GM19043 (cell line): ENCODE measurements at regions not wholly inside any gene's neighbourhood (a gene's known extent, or its start where the extent isn't known, plus 50 kb on each side); places are given as distances from the start of the nearest gene placed in this dataset.

Experiments
- ATAC-seq: cut with Tn5 transposase; IDR thresholded peaks from one replicate; pipeline ENCODE4 v1.9.1; 2021; ENCODE audit warnings: low read depth; ENCODE audit not compliant: unreplicated experiment

DNA sequence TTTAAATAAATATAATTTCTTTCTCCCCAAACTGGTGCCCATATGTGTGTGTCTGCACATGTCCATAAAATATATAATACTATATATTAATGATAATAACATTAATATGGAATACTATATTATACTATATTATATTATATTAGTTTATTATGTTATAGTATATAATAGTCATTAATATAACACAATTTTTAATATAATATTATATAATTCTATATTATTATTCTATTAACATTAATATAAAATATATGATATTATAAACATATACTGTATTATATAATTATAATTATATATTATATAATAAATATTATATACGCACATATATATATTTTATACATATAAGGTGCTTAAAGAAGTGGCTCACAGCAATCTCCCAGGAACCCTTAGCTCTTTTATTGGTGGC is 513.0 kb upstream of the CDH11 start:
- ATAC-seq = no peak

DNA sequence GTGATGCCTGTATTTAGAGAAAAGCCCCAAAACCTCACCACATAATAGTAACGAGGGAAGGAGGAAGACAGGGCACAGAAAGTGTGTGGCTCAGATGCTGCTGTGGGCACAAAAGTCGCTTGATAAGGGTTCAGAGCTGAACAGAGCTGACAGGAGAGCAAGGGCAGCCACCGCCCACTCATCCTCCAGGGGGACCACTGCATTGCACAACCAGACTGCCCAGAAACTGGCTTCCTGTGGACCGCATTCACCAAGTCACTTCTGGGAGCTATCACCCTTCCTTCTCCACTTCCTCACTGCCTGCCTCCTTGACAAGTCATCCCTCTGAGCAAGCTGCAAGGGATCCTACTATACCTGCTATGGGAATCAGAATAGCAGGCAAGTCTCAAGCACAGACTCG is 512.4 kb upstream of the CDH11 start:
- ATAC-seq = no peak

DNA sequence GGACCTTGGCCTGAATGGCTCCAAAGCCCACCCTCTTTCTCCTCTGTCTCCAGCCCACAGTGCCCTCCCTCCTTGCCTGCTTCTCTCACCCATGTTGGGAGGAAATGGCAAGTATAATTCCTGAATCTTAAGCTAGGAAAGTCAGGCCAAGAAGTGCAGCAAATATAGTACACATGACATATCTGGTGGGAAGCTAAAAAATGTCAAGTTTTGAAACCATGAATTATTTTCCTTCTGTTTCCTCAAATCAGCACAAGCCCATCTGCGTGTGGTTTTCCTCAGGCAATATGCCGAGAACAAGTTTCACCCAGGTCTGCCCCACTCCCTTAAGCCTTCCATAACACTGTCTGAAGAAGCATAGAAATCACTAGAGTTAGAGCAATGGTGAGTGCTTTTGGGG is 502.8 kb upstream of the CDH11 start:
- ATAC-seq = no peak

DNA sequence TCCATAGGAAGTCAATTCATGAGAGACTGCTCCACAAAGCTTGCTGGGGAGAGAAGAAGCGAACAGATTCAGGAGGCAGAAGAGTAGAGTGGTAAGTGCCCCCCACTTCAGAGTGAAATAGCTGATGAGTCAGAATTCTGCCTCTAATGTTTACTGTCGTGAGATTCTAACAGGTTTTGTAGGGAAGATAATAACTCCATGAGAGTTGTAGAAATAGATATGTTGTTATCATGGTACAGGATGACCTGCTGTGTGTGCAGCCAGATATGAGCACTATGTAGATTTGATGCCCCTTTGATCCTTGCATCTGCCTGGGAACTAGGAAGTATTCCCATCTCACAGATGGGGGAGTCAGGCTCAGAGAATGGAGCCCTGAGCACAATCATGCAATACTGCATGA is 502.4 kb upstream of the CDH11 start:
- no peak for ATAC-seq

DNA sequence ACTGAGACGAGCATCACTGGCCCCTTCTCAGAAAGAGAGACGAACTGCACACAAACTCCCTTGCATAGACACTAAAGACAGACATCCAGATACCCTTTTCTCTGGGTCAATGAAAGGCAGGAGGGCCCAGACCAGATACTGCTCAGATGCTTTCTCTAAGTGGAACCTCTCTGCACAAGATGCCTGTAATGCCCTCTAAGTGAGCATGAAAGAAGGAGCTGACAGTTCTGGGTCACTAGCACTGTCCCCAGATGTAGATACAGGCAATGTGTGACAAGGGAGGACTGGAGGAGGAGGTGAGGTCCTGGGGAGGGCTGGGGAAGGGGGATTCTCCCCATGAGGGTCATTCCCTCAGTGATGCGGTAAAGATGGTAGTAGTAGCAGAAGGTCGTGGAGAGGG is 501.0 kb upstream of the CDH11 start:
- no peak for ATAC-seq

DNA sequence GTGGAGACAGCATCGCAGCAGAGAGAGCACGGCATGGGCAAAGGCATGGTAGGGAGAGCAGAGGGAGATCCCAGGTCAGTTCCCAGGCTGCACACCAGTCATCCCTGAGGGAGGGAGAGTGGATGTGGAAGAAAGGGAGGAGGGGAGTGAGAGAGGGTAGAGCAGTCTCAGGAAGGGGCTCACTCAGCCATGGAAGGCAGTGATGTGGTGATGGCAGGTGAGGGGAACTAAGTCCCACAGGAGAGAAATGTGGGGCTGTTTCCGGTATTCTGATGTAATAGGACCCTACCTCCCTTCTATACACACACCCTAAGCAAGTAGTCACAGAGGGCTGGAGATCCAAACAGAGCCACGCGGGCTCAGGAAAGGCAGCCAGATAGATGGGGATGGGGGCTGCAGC is 500.3 kb upstream of the CDH11 start:
- ATAC-seq = no peak

DNA sequence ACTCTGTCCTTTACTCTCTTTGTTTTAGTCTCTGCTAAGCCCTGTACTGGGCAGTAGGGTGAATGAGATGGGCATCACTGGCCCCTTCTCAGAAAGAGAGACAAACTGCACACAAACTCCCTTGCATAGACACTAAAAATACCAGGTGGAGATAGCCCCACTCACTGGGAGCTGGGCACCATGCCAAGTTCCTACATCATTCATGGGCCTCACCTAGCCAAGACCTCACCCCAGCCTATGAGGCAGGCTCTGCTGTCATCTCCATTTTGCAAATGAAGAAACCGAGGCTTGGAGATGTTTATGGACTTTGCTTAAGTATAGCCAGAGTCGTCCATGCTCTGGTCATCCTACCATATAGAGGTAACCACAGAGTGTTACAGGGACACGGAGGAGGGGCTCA is 499.8 kb upstream of the CDH11 start:
- ATAC-seq = no peak

DNA sequence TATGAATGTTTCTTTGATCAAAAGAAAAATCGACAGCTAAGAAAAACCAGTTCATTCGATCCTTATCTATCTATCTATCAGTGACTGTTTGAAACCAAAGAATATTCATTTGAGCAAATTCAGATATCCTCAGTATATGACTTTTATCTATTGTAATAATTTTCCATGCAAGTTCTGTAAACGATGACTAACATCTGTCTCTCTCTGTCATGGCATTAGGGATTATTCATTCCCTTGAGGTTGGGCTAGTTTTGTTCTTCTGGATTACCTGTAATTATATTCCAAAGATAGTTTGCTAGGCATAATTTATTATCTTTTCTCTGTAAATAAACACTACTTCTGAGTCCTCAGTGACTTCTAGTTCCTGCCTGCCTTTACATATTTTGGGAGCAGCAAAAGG is 497.7 kb upstream of the CDH11 start:
- no peak for ATAC-seq

DNA sequence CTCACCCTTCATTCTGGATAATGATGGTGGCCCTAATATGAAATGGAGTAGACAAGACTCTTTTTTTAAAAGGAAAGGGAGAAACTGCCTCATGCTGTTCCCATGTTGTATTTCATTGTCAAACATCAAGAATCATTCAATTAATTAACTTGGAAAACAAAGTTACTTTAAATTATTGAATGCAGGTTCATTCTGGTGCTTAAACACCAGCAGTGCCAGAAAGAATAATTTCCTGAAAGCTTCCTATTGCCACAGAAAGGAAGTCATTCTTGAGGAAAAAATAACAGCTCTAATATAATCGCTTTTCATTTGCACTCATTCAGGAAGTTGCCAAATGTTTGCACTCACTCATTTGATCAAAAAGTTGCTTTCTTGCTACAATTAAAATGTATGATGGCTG is 497.1 kb upstream of the CDH11 start:
- ATAC-seq = no peak

DNA sequence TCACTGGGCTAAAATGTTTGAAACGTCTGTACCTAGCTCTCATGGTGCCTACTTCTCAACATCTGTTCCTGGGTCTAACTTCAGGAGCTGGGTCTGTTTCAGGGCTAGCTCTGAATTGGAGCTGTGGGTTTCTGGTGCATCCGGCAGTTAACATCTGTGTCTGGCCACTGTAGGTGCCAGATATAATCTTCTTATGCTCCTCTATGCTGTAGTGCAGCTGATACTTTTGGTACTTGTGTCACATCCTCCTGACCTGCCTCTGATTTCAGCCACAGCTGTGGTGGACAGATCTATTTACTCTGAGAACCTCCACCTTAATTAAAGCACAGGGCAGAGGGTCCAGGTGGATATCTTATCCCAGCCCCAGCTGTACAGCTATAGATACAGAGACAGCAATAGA is 496.5 kb upstream of the CDH11 start:
- no peak for ATAC-seq

DNA sequence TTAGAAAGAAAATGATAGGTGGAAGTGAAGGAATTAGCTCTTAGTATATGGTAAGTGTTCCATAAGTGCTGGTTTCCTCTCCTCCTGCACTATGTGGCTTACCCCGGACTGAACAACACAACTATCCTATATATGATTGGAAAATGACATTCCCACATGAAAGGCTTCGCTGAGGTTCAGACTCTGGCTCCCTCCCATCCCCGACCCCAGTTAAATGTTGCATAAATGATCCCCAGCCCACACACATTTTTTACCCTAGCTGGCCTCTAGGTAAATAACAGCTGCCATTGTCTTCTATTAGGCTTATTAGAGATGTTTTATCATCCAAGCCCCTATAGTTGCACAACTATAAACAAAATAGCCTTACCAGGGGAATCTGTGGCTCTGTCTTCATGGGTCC is 495.6 kb upstream of the CDH11 start:
- ATAC-seq = no peak

DNA sequence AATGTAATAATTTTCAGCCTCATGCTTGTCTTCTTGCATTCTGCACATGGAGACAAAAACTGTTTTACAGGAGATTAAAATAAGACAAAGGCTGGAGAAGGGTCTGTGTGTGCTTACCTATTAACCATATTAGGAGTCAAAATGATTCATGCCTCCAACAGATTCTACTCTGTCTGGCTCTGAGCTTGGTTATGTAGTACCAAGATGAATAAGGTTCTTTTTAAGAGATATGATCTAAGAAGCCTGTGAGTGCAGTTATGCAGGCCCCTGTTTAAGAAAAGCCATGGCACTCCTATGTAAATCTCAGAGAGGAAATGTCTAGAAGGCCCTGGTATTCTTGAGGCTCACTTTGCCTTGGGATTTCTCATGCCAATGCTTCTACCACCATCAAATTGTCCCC is 486.6 kb upstream of the CDH11 start:
- ATAC-seq = no peak

DNA sequence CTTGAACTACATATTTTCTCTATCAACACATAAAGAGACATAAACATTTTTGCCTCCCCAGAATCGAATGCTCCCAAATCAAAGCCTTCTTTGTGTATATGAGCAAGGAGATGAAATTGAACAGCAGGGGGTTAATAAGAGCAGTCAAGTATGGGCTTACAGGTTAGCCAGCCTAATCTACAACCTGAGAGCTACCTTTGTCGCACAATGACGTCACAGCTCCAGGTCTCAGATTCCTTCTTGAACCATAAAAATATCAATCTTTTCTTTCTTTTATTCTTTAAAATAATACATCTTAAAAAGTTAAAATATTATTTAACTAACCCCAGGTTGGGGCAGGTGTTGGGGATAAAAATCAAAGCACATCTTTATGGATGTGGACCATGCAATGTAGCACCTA is 482.9 kb upstream of the CDH11 start:
- no peak for ATAC-seq

DNA sequence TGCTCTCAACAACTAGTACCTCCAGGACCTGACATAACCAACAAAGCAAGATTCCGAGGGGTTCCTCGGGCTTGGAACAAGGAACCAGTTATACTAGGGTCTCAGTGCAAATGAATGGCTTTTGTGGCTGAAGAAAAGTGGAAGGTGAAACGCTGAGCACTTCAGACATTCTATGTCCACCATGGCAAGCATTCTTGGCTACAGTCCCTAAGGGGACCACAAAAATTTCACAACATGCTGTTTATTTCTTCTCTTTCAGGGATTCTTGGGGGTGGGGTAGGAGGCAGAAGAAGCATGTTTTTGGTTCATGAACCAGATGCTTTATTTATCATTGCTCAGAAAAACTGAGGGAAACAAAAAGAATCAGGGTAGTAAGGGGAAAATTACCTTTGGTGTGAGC is 479.9 kb upstream of the CDH11 start:
- ATAC-seq = no peak

DNA sequence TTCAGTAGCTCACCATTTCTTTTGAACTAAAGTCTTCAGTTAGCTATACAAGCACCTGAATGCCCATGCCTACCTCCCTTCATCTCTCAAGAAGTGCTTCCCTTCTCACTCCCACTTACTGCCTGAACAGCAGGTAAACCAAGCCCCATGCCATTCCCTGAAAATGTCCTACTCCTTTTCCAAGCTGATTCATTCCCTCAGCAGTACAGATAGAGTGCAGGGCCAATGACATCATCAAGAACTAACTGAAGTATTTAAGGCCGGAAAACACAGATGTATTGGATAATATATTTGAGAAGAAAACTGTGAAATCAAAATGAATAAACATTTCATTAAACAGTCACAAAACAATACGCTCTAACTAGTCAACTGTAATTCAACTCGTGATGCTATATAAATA is 478.8 kb upstream of the CDH11 start:
- no peak for ATAC-seq

DNA sequence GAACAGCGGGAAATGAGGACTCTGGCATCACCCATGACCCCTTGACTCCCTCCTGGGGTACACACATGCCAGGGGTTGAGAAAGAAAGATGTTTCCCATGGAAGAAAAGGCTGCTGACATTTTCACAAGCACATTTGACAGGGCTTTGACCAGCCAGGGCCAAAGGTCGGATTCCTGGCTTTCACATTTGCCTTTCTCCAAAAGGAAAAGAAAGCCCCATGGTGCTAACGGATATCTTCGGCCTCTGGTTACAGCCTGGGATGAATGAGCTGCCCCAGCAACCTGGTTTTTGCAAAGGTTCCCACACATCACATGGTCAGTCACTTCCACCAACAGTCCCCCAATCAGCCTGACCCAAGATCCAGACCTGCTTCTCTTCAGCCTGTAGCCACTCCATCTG is 478.2 kb upstream of the CDH11 start:
- no peak for ATAC-seq

DNA sequence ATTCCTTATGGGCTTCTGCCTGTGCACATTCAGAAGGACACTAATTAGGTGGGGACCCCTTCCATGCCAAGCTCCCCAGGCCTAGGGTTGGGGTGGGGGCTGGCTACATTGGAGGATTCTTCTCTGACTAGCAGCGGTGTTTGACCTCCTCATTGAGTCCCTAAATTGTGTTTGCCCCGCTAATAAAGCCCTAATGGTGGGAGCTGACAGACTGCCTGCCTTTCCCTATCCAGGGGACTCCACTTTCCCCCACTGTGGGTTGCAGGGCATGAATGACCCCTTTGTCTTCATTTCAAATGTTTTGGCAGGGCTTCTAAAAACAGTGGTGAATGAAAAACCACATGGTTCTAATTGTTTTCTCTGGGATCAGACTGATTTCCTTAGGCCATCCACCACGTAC is 476.8 kb upstream of the CDH11 start:
- ATAC-seq = no peak

DNA sequence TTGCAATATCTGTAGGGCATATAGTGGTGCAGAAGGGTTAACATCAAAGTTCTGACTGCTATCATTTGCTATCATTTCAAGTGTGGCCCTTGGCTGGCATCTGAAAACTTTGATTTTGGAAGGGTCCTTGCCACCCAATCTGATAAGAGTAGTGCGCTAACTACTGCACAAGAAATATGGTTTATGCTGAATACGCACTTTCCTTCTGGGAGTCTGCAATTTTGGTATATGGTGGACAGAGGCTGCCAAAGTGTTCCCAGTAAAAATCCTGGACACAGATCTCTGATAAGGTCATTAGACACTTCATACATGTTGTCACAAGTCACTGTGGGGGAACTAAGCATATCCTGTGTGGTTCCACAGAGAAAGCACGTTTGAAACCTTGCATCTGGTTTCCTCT is 461.6 kb upstream of the CDH11 start:
- ATAC-seq = no peak

DNA sequence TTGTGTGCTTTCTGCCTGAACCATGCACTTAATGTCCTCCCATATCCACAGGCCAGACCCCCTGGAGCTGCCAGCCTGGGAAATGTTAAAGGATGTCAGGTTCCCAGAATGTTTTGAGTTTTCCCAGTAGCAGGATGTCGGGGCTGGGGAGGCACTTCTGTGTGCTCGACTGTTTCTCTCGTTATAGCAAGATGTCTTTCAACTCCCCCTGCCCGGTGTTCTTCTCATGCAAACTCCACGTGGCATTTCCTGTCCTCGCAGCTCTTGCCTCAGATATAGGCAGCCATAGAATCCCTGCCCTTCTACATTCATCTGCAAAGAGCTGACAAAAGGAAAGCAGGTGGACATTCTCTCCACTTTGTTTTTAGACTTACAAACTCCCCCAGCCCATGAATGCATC is 457.2 kb upstream of the CDH11 start:
- no peak for ATAC-seq

DNA sequence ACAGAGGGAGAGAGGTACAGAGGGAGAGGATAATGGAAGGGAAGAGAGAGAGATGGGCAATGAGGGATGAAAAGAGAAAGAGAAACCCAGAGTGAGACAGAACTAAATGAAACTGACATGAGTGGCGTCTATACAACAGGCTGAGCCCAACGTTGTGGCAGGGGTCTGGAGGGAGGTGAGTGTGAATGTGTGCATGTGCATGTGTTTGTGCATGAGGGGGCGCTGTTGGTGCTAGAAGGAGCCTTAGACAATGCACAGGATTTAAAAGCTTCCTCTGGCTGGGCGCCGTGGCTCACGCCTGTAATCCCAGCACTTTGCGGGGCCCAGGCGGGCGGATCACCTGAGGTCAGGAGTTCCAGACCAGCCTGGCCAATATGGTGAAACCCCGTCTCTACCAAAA is 454.8 kb upstream of the CDH11 start:
- ATAC-seq = no peak

DNA sequence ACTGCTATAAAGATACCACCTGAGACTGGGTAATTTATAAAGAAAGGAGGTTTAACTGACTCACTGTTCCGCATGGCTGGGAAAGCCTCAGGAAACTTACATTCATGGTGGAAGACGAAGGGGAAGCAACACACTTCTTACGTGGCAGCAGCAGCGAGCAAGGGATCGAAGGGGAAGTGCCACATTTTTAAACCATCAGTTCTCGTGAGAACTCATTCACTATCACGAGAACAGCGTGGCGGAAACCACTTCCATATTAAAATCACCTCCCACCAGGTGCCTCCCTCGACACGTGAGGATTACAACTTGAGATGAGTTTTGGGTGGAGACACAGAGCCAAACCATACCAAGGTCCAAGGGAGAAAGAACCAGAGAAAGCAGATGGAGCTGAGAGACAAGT is 454.3 kb upstream of the CDH11 start:
- ATAC-seq = no peak

DNA sequence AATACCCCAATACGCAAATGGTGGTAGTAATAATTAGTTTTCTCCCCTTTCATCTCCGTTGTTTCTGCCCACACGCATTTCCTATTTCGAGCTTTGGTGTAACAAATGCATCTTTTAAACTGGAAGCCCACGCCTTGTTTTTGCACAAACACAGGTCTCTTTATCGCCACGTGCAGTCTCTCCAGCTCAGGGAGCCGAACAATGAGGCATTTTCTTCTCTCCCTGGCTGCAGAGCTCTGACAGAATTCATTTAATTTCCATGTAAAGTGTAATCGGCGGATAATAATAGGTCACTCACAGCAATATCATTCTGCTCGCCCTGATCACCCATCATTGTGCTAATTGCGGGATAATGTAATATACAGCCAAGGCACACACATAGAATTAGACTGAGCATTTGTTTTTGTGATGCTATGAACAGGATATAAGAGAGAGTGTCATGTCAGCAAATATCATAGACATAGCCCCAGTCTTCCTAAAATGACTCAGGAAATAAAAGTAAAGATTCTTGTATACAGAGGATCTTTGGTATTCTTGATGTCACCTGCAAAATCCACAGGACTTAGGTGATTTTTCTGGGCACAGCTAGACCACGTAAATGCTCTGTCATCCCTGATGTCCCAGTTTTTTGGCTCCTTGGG is 452.6 kb upstream of the CDH11 start:
- ATAC-seq = no peak

DNA sequence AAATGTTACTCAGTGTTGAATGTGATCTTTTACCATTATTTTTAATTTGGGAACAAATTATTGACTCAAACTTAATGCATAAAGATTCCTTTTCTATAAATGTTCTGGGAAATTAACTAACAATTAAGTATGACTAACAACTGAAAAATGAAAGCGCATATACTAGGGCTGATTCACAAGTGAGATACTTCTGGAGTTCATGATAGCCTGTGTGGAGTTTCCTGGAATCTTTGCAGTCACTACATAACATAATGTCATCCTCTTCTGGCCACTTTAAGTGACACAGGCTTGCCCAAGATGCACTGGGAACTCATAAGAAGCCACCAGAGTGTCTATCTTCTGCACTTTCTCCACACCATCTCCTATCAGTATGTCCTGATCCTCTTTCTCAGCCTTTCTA is 450.3 kb upstream of the CDH11 start:
- ATAC-seq = no peak
